ENCODE measurements at regions not wholly inside any gene's neighbourhood (a gene's known extent, or its start where the extent isn't known, plus 50 kb on each side); places are given as distances from the start of the nearest gene placed in this dataset.
"Not testable (repeated sequence)": the region's sequence is repeated elsewhere in the genome, so short reads cannot be mapped to it uniquely, and the experiment has no call there.

DNA sequence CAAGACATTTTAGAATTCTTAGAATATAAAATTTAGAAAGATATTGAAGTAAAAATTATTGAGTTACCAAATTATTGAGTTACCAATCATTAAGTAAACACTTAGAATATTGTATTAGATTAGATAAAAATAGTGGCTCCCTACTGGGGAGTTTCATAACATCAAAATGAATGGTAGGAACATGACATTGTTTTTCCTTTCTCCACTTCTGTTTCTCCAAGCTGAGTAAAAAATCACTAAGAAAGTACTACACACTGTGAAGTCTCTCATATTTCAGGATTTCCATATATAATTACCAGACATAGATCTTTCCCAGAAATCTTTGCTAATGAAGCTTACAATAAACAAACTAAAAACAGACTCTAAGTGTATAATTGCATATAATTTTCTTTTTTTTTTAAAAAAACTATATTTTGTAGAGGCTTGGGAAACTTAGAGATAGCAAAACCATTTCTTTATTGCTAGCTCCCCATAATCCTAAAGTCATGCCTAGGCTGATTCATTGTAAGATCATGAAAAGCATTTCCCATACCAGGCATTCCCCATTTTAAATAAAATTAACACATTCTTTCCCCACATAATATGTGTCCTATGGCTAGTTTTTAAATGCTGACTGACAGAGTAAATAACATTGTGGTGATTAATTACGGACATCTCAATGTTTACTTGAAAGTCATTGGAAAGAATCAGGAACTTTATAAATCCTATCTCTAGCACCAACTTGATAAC is 1408.7 kb upstream of the GOT2 start:
- DNase-seq (ENCODE audit: low spot score): no peak

DNA sequence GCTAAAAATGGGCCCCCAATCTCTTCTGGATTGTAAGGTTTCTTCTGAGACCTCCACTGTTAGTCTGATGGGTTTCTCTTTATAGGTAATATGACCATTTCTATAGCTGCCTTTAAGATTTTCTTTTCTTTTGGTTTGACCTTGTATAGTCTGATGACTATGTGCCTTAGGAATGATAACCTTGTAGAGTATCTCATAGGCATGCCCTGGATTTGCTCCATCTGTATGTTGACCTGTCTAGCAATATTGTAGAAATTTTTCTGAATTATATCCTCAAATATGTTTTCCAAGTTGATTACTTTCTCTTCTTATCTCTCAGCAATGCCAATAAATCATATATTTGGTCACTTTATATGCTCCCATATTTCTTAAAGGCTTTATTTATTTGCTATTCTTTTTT is 1403.8 kb upstream of the GOT2 start:
- DNase-seq (ENCODE audit: low spot score): no peak

DNA sequence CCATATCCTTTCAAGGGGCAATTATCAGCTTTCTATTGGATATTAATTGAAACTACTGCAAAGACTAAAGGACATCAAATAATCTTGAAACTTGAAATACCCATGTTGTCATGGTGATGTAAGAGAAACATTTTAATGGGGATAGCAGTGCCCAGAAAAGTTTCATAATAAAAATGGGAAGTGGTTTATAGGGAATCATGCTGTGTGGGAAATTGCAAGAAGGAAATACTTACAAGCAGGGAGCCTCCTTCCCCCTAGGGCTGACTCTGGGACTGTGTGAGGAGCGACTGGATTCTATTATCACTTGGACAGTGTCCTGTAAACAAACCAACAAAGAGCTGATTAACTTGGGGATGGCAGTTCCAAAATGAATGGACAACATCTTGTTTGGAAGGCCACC is 1393.1 kb upstream of the GOT2 start:
- no peak for DNase-seq (ENCODE audit: low spot score)

DNA sequence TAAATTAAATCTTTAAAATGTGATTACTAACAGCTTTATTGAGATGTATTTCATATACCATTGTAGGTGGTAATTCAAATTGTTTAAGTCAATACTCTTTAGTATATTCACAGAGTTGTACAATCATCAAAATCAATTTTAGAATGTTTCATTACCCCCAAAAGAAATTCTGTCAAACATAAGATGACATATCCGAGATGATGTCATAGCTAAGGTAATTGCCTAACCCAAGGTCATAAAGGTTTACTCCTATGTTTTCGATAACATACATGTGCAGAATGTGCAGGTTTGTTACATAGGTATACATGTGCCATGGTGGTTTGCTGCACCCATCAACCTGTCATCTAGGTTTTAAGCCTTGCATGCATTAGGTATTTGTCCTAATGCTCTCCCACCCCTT is 1392.0 kb upstream of the GOT2 start:
- not testable (repeated sequence) for DNase-seq (ENCODE audit: low spot score)

DNA sequence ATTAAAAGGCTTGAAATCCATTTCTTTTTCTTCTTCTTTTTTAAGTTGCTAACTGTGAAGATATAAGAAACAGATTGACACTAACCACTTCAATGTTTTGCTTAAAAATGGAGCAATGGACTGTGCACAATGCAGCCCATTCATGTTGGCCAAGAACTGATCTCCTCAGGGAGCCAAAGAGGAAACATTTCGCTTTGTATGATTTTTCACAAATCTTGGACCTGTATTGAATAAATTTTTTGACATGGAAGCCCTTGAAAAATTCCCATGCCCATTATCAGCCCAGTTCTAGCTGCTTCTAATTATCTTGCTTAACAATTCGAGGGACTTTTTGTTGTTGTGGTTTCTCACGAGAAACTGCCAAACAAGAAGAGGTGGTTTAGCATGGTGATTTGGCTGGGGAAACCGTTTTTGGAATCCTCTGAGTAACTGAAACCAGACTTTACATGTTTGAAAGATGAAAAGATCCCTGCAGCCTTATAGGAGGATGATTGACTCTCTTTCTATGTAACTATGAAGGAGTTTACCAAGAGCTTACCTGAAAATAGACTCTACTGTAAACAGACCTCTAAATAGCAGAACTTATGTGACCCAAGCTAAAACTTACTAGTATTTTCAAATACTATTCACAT is 1389.4 kb upstream of the GOT2 start:
- DNase-seq (ENCODE audit: low spot score): no peak

DNA sequence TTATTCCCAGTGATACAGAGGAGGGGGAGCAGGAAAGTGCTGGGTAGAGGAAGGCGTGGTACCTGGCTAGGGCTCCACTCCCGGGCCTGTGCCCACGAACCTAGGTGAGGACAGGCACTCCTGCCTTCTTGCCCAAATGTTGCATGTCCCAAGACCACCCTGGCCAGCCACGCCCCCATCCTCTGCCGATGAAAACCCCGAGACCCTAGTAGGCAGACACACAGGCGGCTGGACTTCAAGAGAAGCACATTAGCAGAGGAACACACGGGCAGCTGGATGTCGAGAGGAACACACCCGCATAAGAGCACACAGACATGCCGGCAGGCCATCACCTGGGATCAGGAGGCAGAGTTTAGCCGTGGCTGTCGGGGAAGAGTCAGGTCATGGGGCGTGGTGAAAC is 1386.5 kb upstream of the GOT2 start:
- DNase-seq (ENCODE audit: low spot score): no peak

DNA sequence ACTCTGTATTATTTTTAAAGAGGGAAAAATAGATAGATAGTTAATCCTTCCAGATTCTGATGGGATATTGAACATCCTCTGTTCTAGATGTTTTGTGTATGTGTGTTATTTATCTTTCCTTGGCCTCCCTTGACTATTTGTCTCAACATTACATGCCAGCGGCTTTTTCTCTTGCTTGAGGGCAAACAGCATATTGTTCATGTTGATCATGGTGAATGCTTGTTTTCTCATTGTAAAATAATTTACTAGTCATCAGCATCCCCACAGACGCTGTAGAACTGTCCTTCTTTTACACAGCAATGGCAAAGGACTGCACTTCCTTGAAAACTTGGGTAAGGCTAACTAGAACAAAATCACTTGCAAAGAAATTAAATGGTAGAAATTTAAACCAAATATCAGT is 1376.4 kb upstream of the GOT2 start:
- DNase-seq (ENCODE audit: low spot score): no peak

DNA sequence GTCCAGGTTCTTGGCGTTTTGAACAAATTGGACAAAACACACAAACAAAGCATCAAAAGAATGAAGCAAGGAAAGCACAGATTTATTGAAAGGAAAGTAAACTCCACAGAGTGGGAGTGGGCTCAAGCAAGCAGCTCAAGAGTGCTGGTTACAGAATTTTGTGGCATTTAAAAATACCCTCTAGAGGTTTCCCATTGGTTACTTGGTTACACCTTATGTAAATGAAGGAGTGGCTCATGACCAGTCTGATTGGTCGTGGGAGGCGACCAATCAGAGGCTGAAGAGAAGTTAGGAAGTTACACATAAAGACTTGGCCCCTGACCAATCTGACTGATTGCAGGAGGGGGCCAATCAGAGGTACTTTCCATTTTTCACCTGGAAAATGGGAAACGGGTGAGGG is 1373.8 kb upstream of the GOT2 start:
- no peak for DNase-seq (ENCODE audit: low spot score)

DNA sequence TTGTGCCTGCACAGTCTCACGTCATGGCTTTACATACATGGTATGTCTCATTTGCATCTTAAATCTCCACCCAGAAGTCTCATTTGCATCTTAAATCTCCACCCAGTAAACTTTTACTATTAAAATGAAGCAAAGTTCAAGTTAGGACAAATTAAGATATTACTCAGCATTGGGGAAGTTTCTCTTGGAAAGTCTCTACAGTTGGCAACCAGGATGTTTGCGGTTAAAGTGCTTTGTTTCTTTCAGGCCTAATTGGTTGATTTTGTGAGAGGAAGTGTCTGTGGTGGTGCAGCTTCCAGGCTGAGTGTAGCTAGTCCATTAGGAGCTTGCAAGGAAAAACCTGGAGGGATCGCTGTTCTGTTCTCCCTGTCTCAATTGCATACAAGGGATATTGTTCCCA is 1373.3 kb upstream of the GOT2 start:
- DNase-seq (ENCODE audit: low spot score): no peak

DNA sequence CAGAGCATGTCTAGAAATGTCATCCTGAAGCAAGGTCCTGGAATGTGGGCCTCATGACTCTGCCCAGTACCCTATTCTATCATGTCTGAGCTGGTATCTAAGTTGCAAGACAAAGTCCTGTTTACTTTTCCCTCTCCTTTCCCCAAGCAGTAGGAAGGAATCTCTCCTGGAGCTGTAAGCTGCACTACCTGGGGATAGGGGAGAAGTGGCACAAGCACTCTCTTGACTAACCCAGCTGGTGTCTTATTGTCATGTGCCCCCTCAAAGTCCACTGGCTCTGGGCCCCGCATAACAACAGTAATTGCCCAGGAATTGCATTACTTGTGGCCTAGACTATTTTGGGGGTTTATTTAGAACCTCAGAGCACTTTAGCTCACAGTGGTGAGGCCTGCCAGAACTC is 1366.3 kb upstream of the GOT2 start:
- no peak for DNase-seq (ENCODE audit: low spot score)

DNA sequence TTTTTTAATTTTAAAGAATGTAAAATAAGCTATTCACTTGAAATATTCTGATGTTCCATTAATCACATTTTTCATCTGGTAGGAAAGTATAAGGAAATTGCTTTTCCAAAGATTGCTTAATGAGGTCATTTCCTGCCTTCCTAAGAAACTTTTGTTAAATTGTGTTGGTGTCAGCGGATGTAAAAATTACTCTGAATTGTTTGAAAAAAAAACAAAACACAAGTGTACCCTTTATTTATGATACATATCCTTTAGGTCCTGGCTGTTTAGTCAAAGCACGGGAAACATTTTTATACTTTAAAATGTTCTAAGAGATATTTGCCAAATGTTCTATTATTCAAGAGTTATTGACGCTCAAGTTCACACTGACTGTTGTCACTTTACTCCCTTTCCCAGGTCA is 1357.4 kb upstream of the GOT2 start:
- no peak for DNase-seq (ENCODE audit: low spot score)

DNA sequence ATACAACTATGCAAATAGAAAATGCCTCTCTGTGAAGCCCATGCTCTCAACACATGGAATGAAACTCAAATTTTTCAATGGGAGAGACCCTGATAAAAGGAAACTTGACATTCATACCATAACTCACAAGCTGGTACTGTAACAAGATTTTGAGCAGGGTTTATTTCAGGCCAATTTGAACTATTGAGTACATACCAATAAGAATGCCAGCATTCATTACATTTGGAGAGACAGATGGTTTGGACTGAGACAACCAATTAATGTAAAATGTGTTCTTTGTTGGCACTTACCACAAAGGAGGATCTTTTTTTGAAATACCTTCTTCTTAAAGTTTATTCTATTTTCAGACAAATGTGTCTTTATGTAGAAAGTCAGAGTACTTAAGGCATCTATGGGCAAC is 1357.0 kb upstream of the GOT2 start:
- no peak for DNase-seq (ENCODE audit: low spot score)

DNA sequence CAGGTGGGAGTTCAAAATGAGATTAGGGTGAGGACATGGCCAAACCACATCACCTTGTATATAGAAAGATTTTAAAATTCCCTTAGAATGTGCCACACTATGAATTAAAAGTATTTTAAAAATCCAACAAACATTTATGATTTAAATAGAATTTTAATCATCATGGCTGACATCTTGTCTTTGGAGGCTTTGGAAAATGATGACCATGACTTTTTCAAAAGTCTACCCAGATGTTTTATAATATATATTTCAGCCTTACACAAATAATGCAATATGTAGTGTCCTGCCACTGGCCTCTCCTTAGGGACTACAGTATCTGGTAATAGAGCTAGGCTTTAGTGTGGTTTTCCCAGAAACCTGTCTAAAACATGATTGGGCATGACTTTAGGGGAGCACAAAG is 1353.4 kb upstream of the GOT2 start:
- no peak for DNase-seq (ENCODE audit: low spot score)

DNA sequence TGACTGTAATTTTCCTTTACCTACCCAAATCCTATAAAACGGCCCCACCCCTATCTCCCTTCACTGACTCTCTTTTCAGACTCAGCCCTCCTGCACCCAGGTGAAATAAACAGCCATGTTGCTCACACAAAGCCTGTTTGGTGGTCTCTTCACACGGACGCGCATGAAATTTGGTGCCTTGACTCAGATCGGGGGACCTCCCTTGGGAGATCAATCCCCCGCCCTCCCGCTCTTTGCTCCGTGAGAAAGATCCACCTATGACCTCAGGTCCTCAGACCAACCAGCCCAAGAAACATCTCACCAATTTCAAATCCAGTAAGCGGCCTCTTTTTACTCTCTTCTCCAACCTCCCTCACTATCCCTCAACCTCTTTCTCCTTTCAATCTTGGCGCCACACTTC is 1344.7 kb upstream of the GOT2 start:
- DNase-seq (ENCODE audit: low spot score): not testable (repeated sequence)

DNA sequence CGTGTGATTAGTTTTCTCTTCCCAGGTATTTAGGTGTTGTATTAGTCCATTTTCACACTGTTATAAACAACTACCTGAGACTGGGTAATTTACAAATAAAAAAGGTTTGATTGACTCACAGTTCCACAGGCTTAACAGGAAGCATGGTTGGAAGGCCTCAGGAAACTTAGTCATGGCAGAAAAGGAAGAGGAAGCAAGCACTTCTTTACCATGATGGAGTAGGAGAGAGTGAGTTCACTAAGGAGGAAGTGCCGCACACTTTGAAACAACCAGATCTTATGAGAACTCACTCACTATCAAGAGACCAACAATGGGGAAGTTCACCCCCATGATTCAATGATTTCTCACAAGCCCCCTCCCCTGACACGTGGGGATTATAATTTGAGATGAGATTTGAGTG is 1343.7 kb upstream of the GOT2 start:
- no peak for DNase-seq (ENCODE audit: low spot score)

DNA sequence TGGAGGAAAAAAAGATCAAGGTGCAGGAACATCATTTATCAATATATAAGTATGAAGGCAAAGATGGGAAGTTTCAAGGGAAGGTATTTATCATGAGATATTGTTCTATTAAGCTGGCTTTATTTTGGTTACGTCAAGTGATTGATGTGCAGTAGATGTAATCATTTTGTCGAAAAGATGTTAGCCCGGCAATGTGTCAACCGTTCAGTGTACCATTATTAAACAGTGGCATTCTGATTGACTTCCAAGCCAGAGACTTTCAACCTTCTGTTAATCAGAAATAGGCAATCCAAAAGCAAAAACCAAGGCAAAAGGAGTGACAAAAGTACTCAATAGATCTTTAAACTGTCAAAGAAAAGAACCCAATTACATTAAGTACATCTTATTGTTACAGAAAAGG is 1340.3 kb upstream of the GOT2 start:
- no peak for DNase-seq (ENCODE audit: low spot score)

DNA sequence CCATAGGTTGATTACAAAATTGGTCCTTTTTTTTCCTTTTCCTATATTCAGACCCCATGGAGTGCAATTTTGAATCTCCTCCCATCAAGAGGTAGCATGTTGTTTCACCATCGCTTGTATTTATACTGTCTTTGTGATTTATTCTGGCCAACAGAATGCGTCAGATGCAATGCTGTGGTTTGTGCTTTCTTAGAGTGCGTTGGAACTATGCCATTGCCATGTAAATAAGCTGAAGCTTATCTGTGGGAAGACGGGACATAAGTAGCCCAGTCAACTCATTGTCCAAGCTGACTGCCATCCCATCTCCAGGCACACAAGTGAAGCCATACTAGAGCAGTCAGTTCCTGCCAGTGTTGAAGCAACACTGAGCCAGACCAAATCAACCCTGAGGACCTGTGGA is 1339.3 kb upstream of the GOT2 start:
- no peak for DNase-seq (ENCODE audit: low spot score)

DNA sequence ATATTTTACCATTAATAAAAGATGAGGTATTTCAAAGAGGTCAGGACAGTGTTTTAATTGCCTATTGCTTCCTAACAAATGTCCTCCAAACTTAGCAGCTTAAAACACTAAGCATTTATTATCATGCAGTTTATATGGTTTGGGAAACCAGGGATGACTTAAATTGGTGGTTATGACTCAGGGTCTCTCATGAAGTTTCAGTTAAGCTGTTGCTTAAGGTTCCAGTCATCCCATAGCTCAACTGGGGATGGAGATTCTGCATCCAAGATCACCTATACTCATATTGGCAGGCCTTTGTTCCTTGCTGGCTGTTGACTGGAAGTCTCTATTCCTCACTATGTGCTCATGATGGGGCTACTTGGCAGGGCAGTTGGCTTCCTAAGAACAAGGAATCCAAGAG is 1329.9 kb upstream of the GOT2 start:
- DNase-seq (ENCODE audit: low spot score): no peak

DNA sequence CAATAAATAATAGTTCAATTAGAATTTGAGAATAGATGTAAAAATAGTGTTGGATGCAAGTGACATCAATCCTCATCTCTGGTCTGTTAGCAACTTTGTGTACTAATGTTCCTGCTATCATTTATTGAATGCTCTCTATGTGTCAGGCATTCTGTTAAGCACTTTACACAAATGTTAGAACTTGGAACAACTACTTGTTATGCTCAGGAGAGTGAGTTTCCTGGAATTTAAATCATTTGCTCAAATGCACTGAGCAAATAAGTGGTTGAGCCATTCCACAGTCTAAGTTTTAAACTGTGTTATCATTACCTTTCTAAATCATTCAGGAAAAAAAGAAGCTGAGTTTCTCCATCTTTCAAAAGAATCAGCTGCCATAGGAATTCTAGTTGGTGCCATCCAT is 1327.3 kb upstream of the GOT2 start:
- DNase-seq (ENCODE audit: low spot score): no peak

DNA sequence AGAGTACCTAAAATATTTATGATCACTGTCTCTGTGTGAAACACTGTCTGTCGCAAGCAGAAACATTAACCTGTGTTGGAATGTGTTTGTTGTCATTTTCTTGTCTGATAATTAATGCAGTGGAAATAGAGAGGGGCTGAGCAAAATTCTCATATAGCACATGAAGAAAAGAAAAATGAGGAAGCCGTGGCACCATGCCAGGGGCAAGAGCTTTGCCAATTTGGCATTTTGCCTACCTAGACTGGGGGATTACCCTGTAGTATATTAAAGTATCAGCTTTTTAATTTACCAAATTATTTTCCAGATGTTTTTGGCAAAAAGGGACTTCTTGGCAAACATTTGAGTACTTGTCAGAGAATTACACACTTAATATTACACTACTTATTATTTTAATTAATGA is 1326.6 kb upstream of the GOT2 start:
- no peak for DNase-seq (ENCODE audit: low spot score)

DNA sequence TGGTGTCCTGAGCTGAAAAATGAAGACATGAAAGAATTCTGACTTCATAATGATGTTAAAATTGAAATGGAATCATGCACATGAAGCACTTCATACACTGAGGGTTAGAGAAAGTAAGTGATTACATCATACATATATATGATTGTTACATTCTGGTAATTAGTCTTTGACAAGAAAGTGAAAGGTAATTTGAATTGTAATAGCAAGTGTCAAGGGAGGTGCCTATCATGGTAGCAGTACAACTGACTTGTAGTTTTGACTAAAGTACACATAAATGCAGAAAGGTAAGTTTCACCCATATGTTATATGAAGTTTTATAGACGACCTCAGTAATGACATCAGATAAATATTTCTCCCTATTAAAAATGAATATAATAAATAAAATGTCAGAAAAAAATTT is 1325.0 kb upstream of the GOT2 start:
- no peak for DNase-seq (ENCODE audit: low spot score)

DNA sequence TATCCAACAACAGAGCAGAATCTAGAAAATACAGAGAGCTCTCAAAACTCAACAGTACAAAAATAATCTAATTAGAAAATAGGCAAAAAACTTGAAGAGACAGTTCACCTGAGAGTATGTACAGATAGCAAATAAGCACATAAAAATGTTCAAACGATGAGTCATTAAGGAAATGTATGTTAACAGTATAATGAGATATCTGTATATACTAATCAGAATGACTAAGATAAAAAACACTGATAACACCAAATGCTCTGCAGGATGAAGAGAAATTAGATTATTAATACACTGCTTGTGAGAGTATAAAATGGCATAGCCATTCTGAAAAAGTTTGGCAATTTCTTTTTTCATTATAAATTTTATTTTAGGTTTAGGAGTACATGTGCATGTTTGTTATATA is 1307.6 kb upstream of the GOT2 start:
- DNase-seq (ENCODE audit: low spot score): no peak

DNA sequence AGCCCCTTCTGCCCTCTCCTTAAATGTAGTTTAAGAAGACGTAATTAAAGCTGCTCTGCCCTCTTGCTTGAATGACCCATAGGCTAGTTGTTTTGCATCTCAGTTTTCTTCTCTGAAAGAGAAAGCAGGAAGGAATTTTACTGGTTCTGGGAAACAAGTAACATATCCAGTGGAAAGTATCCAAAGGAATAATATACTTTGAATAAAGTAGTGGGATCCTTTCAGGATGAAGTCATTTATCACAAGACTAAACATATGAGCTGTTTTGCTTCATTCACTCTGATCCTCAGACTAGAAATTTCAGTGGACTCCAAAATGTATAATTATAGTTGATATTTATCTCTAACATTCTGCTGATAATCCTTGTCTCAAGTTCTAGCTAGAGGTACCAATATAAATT is 1297.6 kb upstream of the GOT2 start:
- no peak for DNase-seq (ENCODE audit: low spot score)

DNA sequence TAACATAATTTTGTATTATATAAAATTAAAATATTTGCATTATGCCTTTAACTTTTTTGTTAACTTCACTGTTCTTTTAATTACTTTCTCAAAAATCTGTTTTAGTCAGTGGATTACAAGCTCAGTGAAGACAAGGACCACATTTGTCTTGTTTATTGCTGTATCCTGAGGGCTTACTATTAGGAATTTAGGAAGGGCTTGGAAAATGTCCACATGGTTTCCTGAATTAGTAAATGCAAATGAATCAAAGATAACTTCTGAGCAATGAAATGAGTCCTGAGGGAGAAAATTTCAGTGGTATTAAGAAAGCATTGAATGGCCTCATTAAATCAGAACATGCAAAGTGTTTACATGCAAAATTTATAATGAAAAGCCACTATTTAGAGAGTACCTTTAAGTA is 1293.2 kb upstream of the GOT2 start:
- no peak for DNase-seq (ENCODE audit: low spot score)

All from iPS-NIHi11 (cell line).